ENCODE measurements at regions not wholly inside any gene's neighbourhood (a gene's known extent, or its start where the extent isn't known, plus 50 kb on each side); places are given as distances from the start of the nearest gene placed in this dataset.
"Not testable (repeated sequence)": the region's sequence is repeated elsewhere in the genome, so short reads cannot be mapped to it uniquely, and the experiment has no call there.

GRCh38 chr18:61669320-61669719 lies 223.5 kb downstream of the RNF152 start:
- peak; percentile 54 for DNase-seq

GRCh38 chr18:61666876-61667590 lies 225.8 kb downstream of the RNF152 start:
- DNase-seq = no peak

- DNase-seq = no peak
Observed at GRCh38 chr18:61664419-61665084, 228.3 kb downstream of the RNF152 start.

GRCh38 chr18:61662726-61663125 lies 230.1 kb downstream of the RNF152 start:
- DNase-seq = no peak

- no peak for DNase-seq
Observed at GRCh38 chr18:61658431-61658830, 234.4 kb downstream of the RNF152 start.

- no peak for DNase-seq
Observed at GRCh38 chr18:61657066-61657732, 235.6 kb downstream of the RNF152 start.

GRCh38 chr18:61655630-61656029 lies 237.2 kb downstream of the RNF152 start:
- DNase-seq = no peak

- DNase-seq = no peak
Observed at GRCh38 chr18:61653823-61654551, 238.8 kb downstream of the RNF152 start.

GRCh38 chr18:61651880-61652268 lies 240.9 kb downstream of the RNF152 start:
- DNase-seq = no peak

GRCh38 chr18:61651145-61651879 lies 241.5 kb downstream of the RNF152 start:
- DNase-seq = no peak

GRCh38 chr18:61643884-61644647 lies 248.7 kb downstream of the RNF152 start:
- DNase-seq = no peak

GRCh38 chr18:61639886-61640285 lies 252.9 kb downstream of the RNF152 start:
- DNase-seq = no peak

- no peak for DNase-seq
Observed at GRCh38 chr18:61637905-61638595, 254.8 kb downstream of the RNF152 start.

- no peak for DNase-seq
Observed at GRCh38 chr18:61637319-61637718, 255.5 kb downstream of the RNF152 start.

GRCh38 chr18:61635901-61636528 lies 256.8 kb downstream of the RNF152 start:
- DNase-seq = peak; percentile 61

GRCh38 chr18:61628085-61628484 lies 264.7 kb downstream of the RNF152 start:
- DNase-seq = peak; percentile 41

GRCh38 chr18:61624631-61625030 lies 268.2 kb downstream of the RNF152 start:
- DNase-seq = not testable (repeated sequence)

- no peak for DNase-seq
Observed at GRCh38 chr18:61619783-61620182, 273.0 kb downstream of the RNF152 start.

- DNase-seq = no peak
Observed at GRCh38 chr18:61618816-61619215, 274.0 kb downstream of the RNF152 start.

GRCh38 chr18:61616111-61616610 lies 276.6 kb downstream of the RNF152 start:
- no peak for DNase-seq

Measured in fibroblast of upper back skin (primary cell).